H1 (cell line): ENCODE measurements at regions not wholly inside any gene's neighbourhood (a gene's known extent, or its start where the extent isn't known, plus 50 kb on each side); places are given as distances from the start of the nearest gene placed in this dataset.

Experiments
- JUN ChIP-seq: IDR thresholded peaks from 2 replicates; pipeline ENCODE4 v1.6.1; 2011; ENCODE audit warnings: low read depth, mild to moderate bottlenecking, improper control_type of control experiment, low read length
- RBBP5 ChIP-seq: IDR thresholded peaks from 2 replicates; pipeline ENCODE4 v1.7.1; 2012; ENCODE audit warnings: low read depth, mild to moderate bottlenecking, inconsistent platforms, low read length, moderate library complexity, borderline replicate concordance
- SIX5 ChIP-seq: IDR thresholded peaks from 2 replicates; pipeline ENCODE4 v1.6.1; 2011; ENCODE audit warnings: mild to moderate bottlenecking, low read depth, low read length

- TF ChIP-seq RBBP5 (no peak), SIX5 (no peak), JUN (no peak)
These were observed 204.8 kb downstream of the NUAK1 start (continued) for GRCh38 chr12:105933671-105934665.
